GM23248 (cell line): ENCODE measurements at regions not wholly inside any gene's neighbourhood (a gene's known extent, or its start where the extent isn't known, plus 50 kb on each side); places are given as distances from the start of the nearest gene placed in this dataset.

Experiments used
- EZH2 ChIP-seq: fragments of 200-600 bp; sonication (generic); IDR thresholded peaks from 2 replicates; pipeline ENCODE4 v1.6.1; 2018; ENCODE audit warnings: antibody characterized with exemption, mild to moderate bottlenecking; ENCODE audit not compliant: insufficient read depth, poor library complexity, severe bottlenecking
- EZH2phosphoT487 ChIP-seq: fragments of 200-600 bp; sonication (generic); IDR thresholded peaks from 2 replicates; pipeline ENCODE4 v1.6.1; 2018; ENCODE audit warnings: antibody characterized with exemption, moderate library complexity, mild to moderate bottlenecking, low read depth; ENCODE audit not compliant: insufficient read depth

- TF ChIP-seq EZH2phosphoT487 (no peak), EZH2 (no peak)
Observed at GRCh38 chr1:90319918-90320317, 325.0 kb downstream of the ZNF326 start.
